Liver (tissue), 3 donors: ENCODE measurements at regions not wholly inside any gene's neighbourhood (a gene's known extent, or its start where the extent isn't known, plus 50 kb on each side); places are given as distances from the start of the nearest gene placed in this dataset.

Experiments used
- SP1 ChIP-seq: IDR thresholded peaks from 2 replicates; pipeline ENCODE4 v1.6.1; 2018; ENCODE audit warnings: antibody characterized with exemption, mild to moderate bottlenecking
- TAF1 ChIP-seq: conservative IDR thresholded peaks from 2 replicates; pipeline ENCODE4 v1.6.1; 2016; ENCODE audit warnings: antibody characterized with exemption, mild to moderate bottlenecking
- TF ChIP-seq, protein P1 (sequence below): fragments of 150-350 bp; IDR thresholded peaks from 2 replicates; pipeline ENCODE4 v1.5.1; 2017; ENCODE audit warnings: improper control_type of control experiment, low read depth, low read length; ENCODE audit not compliant: missing input control
- TF ChIP-seq, protein P2 (sequence below): IDR thresholded peaks from 2 replicates; pipeline ENCODE4 v1.6.1; 2016; ENCODE audit warnings: antibody characterized with exemption, mild to moderate bottlenecking
- donor health status: healthy.
- donor health status: healthy.

DNA sequence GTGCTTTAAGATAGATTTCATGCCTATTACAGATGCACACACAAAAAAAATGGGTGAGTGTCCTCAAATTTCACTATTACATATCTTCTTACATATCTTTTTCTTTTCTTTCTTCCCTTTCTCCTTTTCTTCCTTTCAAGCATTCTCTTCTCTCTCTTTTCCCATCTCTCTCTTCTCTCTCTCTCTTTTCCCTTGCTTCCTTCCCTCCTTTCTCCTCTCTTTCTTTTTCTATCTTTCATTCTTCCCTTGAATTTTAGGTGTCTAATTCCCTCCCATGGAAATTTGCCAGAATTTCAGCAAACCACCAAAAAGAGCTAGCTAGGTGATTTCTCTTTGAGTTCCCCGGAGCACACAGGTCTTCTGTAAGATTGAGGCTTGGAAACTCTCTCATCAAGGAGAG is 395.3 kb upstream of the RUNX1 start:
- TF ChIP-seq, protein P1, sequence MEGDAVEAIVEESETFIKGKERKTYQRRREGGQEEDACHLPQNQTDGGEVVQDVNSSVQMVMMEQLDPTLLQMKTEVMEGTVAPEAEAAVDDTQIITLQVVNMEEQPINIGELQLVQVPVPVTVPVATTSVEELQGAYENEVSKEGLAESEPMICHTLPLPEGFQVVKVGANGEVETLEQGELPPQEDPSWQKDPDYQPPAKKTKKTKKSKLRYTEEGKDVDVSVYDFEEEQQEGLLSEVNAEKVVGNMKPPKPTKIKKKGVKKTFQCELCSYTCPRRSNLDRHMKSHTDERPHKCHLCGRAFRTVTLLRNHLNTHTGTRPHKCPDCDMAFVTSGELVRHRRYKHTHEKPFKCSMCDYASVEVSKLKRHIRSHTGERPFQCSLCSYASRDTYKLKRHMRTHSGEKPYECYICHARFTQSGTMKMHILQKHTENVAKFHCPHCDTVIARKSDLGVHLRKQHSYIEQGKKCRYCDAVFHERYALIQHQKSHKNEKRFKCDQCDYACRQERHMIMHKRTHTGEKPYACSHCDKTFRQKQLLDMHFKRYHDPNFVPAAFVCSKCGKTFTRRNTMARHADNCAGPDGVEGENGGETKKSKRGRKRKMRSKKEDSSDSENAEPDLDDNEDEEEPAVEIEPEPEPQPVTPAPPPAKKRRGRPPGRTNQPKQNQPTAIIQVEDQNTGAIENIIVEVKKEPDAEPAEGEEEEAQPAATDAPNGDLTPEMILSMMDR, result no peak
- TF ChIP-seq TAF1, result no peak
- TF ChIP-seq SP1, result no peak
- TF ChIP-seq, protein P2, sequence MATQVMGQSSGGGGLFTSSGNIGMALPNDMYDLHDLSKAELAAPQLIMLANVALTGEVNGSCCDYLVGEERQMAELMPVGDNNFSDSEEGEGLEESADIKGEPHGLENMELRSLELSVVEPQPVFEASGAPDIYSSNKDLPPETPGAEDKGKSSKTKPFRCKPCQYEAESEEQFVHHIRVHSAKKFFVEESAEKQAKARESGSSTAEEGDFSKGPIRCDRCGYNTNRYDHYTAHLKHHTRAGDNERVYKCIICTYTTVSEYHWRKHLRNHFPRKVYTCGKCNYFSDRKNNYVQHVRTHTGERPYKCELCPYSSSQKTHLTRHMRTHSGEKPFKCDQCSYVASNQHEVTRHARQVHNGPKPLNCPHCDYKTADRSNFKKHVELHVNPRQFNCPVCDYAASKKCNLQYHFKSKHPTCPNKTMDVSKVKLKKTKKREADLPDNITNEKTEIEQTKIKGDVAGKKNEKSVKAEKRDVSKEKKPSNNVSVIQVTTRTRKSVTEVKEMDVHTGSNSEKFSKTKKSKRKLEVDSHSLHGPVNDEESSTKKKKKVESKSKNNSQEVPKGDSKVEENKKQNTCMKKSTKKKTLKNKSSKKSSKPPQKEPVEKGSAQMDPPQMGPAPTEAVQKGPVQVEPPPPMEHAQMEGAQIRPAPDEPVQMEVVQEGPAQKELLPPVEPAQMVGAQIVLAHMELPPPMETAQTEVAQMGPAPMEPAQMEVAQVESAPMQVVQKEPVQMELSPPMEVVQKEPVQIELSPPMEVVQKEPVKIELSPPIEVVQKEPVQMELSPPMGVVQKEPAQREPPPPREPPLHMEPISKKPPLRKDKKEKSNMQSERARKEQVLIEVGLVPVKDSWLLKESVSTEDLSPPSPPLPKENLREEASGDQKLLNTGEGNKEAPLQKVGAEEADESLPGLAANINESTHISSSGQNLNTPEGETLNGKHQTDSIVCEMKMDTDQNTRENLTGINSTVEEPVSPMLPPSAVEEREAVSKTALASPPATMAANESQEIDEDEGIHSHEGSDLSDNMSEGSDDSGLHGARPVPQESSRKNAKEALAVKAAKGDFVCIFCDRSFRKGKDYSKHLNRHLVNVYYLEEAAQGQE, result no peak
